Upper lobe of right lung (tissue), 1 donor: ENCODE measurements at regions not wholly inside any gene's neighbourhood (a gene's known extent, or its start where the extent isn't known, plus 50 kb on each side); places are given as distances from the start of the nearest gene placed in this dataset.

Source experiments
- ATAC-seq: fragments of 200-7000 bp; cut with Tn5 transposase; one replicate; pipeline ENCODE4 v1.9.1; 2020; ENCODE audit warnings: mild to moderate bottlenecking, moderate library complexity
- DNase-seq: peaks from one replicate; pipeline ENCODE4 v3.0.0-alpha.2; 2020
- H3K27ac ChIP-seq: fragments of 200-600 bp; one replicate; pipeline ENCODE4 v1.8.0; 2022
- H3K27me3 ChIP-seq: fragments of 200-600 bp; one replicate; pipeline ENCODE4 v1.8.0; 2022; ENCODE audit warnings: mild to moderate bottlenecking
- H3K36me3 ChIP-seq: fragments of 200-600 bp; one replicate; pipeline ENCODE4 v1.8.0; 2022
- H3K4me1 ChIP-seq: fragments of 200-600 bp; one replicate; pipeline ENCODE4 v1.8.0; 2022
- H3K4me3 ChIP-seq: fragments of 200-600 bp; one replicate; pipeline ENCODE4 v1.8.0; 2022; ENCODE audit warnings: mild to moderate bottlenecking
- H3K9me3 ChIP-seq: fragments of 200-600 bp; one replicate; pipeline ENCODE4 v1.8.0; 2022
- CTCF ChIP-seq: fragments of 200-600 bp; IDR thresholded peaks from one replicate; pipeline ENCODE4 v1.8.0; 2022; ENCODE audit warnings: antibody characterized with exemption
- intact Hi-C: fragments of 100-400 bp; cut with DNase I; formaldehyde crosslinking; loops from one replicate; pipeline ENCODE4 v1.11.0; 2022
- donor health status: DM: no; HTN: yes; CAD: no; lungs with severe emphysema.

GRCh38 chr4:127441571-127441970 is 191.2 kb upstream of the INTU start:
- Histone ChIP-seq H3K4me3 (no peak overlapping the region), H3K4me1 (no peaks in the 10 kb centered on the region), H3K36me3 (no peaks in the 10 kb centered on the region), H3K9me3 (no peaks in the 10 kb centered on the region), H3K27me3 (no peaks in the 10 kb centered on the region), H3K27ac (no peak overlapping the region)
- intact Hi-C loops: no loop called here
- no peak for TF ChIP-seq CTCF
- ATAC-seq: no peak
- no peak for DNase-seq

GRCh38 chr4:127445471-127445870 is 187.3 kb upstream of the INTU start:
- Histone ChIP-seq H3K4me1 (no peaks in the 10 kb centered on the region), H3K27me3 (no peaks in the 10 kb centered on the region), H3K4me3 (no peak overlapping the region), H3K9me3 (no peaks in the 10 kb centered on the region), H3K27ac (no peak overlapping the region), H3K36me3 (no peaks in the 10 kb centered on the region)
- ATAC-seq: no peak
- no peak for TF ChIP-seq CTCF
- intact Hi-C loops: no loop called here
- DNase-seq: no peak

- Histone ChIP-seq H3K27ac (no peak overlapping the region), H3K36me3 (no peaks in the 10 kb centered on the region), H3K4me3 (no peak overlapping the region), H3K27me3 (no peaks in the 10 kb centered on the region), H3K9me3 (no peaks in the 10 kb centered on the region), H3K4me1 (no peaks in the 10 kb centered on the region)
- intact Hi-C loops: no loop called here
- DNase-seq (no peak), ATAC-seq (no peak)
- no peak for TF ChIP-seq CTCF
These were observed 186.3 kb upstream of the INTU start for GRCh38 chr4:127446427-127446885.

GRCh38 chr4:127448986-127449385 is 183.8 kb upstream of the INTU start:
- no peaks in the 10 kb centered on the region for H3K36me3 ChIP-seq
- H3K4me3 ChIP-seq: no peak overlapping the region
- DNase-seq (no peak), ATAC-seq (no peak)
- H3K9me3 ChIP-seq: no peaks in the 10 kb centered on the region
- no peak for TF ChIP-seq CTCF
- H3K27ac ChIP-seq: no peak overlapping the region
- no peaks in the 10 kb centered on the region for H3K27me3 ChIP-seq
- intact Hi-C loops: no loop called here
- no peaks in the 10 kb centered on the region for H3K4me1 ChIP-seq

- TF ChIP-seq CTCF: no peak
- Histone ChIP-seq H3K36me3 (no peaks in the 10 kb centered on the region), H3K4me1 (no peaks in the 10 kb centered on the region), H3K4me3 (no peak overlapping the region), H3K27me3 (no peaks in the 10 kb centered on the region), H3K27ac (no peak overlapping the region), H3K9me3 (no peaks in the 10 kb centered on the region)
- intact Hi-C loops: no loop called here
- ATAC-seq (no peak), DNase-seq (no peak)
These were observed 183.3 kb upstream of the INTU start for GRCh38 chr4:127449449-127449848.

- no peak for DNase-seq
- H3K27ac ChIP-seq: no peak overlapping the region
These were observed 182.5 kb upstream of the INTU start for GRCh38 chr4:127450276-127450675.

More at GRCh38 chr4:127450276-127450675, 182.5 kb upstream of the INTU start:
- Histone ChIP-seq H3K27me3 (no peaks in the 10 kb centered on the region), H3K4me1 (no peaks in the 10 kb centered on the region), H3K4me3 (no peak overlapping the region), H3K9me3 (no peaks in the 10 kb centered on the region), H3K36me3 (no peaks in the 10 kb centered on the region)
- ATAC-seq: no peak
- intact Hi-C loops: no loop called here
- TF ChIP-seq CTCF: no peak
